ENCODE measurements at regions not wholly inside any gene's neighbourhood (a gene's known extent, or its start where the extent isn't known, plus 50 kb on each side); places are given as distances from the start of the nearest gene placed in this dataset.

DNA sequence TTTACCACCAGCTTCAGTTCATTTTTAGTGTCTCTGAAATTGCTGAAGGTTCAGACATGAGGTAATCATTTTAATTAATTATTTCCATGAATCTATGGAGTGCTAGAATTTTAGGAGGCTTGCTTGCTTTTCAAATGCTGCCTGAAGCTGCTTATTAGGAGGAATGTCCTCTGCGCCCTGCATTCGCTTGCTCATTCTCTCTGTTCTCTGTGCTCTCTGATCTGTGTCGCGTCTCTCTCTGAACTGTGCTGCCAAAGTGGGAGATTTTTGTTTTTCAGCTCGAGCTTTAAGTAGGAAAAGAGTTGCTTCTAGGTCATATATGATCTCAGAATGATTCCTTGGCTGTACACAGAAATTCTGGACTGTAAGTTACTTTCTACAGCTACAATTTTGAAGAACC lies 101.7 kb upstream of the PRR16 start:
- no peak for DNase-seq

DNA sequence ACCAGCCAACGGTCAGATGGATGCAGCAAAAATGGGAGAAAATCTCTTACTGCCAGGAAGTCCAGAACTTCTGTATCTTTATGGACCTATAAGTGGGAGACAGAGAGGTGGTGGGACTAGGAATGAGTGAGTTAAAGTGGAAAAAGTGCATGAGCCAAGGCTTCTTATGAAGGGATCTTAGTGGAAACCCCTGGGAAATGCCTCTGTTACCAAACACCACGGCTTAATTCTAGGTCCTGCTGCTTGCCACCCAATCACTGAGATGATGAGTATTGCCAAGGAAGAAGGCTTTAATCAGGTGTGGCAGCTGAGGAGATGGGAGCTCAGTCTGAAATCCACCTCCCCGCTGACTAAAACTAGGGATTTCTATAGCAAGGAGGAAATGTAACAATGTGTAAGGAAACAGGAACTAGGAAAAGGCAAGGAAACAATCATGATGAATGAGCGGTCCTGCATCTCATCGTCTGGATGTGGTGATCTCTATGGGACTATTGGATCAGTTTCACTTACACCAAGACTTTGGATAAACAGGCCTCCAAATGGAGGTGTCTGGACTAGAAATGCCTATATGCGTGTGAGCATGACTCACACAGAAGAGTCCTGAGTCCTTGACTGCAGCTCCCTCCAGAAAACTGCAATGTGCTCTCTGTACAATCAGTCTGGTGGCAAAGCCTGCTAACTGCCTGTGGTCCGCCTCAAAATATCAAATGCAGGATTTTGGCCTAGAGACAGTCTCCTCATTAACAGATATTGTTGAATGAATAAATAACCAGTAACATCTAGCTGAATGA lies 98.2 kb upstream of the PRR16 start:
- DNase-seq: no peak

DNA sequence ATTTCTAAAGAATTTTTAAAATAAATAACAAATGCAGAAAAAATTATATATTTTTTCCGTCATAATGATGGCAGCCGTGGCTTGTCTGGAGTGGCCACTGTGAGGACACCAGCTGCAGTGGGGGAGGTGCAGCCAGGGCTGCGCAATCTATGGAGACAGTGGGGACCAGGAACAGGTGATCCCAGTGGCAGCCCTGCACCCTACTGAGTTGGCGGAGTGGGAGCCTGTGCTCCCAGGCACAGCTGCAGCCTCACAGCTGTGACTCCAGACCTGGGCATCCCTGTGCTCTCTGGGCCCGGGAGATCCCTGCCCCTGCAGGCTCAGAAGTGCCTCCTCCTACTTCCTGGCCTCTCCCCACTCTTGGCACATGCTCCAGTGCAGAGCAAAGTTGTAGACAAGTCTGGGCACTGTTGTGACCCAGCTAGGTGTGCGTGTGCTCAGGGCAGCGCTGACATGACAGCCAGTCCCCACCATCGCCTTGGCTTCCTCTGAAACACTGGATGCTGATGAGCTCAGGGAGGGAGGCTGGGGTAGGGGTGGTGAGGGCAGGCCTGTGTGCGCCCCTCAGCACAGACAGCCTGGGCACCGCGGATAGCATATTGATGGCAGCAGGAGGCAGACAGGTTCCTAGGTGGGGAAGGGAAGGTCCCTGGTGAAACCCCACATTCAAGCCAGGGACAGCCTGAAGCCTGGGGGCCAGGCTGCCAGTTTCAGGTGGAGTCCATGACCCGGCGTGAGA lies 96.0 kb upstream of the PRR16 start:
- no peak for DNase-seq

DNA sequence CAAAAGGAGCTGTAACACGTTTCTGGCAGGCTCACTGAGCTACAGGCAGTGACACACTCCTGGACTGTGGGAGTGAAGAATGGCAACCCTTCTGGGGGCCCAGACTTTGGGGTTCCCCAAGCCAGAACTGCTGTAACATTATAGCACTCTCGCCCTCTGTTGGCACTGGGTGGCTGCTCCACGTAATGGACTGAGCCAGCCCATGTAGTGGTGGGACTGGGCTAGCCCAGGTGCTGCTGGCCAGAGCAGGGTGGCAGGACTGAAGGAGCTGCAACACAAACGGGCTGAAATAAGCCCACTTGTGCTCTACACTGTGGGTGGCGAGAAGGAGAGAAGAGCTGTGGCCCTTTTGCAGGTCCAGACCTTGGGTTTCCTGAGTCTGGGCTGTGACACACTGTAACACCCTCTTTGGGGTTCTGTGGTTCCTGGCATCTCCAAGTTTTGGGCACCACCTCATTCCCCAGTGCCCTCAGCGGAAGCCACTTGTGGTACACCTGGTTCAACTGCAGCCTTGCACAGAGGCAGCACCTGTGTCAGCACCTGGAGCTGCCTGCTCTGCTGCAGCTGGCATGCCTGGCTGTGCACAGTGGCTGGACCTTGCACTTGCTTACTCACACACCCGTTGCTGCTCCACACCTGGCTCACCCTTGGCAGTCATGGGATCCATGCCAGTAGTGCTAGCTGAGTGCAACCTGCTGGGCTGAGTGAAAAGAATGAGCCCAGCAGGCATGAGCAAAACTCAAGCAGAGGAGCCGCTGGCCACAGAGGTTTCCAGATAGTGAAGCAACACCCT lies 95.0 kb upstream of the PRR16 start:
- no peak for DNase-seq

DNA sequence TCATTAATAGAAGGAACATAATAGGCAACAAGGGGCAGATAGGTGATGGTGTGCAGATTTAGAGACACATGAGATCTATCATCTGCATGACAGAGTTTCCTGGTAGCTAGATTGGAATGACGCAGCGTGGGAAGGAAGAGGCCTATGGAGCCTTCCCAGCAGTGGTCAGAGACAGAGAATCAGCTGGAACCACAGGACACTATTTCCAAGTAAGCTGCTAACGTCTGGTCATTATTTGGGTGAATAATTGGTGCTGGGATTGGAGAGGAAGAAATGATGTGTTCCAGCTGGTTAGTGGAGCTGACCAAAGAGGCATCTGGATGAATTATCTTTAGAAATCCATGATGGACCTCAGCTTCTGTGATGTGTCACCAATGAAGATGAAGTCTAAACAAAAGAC lies 91.2 kb upstream of the PRR16 start:
- no peak for DNase-seq

DNA sequence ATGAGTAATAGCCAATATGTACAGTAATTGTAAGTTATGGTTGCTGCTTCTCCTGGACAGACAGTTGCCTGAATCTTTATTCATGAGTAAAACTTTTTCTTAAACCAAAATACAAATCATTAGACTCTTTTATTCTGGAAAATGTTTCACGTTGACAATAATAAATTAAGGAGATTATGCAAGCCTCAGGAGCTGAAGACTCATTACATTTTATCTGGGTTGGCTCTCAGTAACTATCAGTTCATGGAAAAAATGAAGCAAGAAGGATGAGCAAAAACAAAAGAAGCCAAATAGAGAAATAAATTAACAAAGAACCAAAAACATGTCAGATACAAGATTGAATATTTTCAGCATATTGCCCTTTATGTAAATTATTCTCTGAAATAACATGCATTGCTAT lies 88.9 kb upstream of the PRR16 start:
- no peak for DNase-seq

DNA sequence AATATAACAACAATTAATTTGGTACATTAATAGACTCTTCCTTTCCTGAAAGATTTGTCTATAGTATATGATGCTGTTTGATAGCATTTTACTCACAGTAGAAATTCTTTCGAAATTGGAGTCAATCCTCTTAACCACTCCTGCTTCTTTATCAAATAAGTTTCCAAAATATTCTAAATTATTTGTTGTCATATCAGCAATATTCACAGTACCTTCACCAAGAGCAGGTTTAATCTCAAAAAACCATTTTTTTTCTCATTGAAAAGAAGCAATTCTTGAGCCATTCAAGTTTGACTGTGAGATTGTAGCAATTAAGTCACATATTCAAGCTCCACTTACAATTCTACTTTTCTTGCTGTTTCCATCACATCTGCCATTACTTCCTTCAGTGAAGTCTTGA lies 83.5 kb upstream of the PRR16 start:
- DNase-seq: no peak

DNA sequence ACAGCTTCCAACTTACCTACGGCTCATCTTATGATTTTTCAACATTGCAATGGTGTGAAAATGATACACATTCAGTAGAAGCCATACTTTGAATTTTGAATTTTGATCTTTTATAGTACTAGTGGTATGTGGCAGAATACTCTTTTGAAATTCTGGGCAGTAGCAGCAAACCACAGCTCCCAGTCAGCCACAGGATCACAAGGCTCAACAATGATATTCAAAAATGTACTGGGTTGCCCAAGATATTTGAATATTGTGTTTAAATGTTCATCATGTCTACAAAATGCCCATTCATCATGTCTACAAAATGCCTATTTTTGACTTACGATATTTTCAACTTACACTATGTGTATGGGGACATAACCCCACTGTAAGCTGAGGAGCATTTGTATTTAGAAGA lies 81.3 kb upstream of the PRR16 start:
- no peak for DNase-seq

DNA sequence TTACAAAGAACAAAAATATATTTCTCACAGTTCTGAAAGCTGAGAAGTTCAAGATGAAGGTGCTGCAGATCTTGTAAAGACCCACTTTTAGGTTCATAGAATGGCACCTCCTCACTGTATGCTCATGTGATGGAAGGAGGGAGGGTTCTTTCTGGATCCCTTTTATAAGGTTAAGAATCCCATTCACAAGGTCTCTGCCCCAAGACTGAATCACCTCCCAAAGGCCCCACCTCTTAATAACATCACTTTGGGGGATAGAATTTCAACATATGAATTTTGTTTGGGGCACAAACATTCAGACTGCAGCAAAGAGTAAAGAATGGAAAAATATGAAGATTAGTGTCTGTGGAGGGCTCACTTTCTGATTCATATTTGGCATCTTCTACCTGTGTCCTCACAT lies 77.1 kb upstream of the PRR16 start:
- DNase-seq: no peak

DNA sequence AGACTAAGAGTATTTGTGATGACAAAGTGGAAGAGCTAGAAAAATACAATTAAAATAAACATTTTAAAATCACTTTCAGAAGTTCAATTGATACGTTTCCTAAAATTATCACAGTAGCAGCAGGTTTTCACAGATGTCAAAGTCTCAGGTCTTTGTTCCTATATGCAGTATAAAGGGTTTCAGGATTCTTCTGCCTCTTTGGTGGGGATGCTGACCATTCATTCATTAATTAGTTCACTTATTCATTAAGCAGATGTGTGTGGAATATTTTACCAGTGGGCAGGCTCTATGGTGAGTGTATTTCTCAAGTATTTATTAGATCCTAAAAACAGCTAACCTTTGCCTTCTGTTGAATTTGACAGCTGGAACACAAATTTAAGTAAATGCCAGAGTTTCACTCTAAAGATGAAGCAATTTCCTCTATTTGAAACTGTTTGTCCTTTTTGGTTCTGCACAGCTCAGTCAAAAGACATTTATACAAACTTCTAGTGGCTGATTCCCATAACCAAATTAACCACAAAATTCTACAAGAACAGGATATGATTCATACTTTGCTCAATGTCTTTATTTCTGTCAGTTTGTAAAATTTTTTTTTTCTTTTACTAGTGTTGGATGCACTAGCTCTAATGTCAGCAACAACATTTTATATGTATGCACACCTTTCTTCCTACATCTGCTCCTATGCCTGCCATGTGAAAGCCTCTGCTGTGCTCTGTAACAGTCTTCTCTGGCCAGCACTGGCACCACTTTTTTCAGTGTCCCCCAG lies 75.9 kb upstream of the PRR16 start:
- DNase-seq: no peak

DNA sequence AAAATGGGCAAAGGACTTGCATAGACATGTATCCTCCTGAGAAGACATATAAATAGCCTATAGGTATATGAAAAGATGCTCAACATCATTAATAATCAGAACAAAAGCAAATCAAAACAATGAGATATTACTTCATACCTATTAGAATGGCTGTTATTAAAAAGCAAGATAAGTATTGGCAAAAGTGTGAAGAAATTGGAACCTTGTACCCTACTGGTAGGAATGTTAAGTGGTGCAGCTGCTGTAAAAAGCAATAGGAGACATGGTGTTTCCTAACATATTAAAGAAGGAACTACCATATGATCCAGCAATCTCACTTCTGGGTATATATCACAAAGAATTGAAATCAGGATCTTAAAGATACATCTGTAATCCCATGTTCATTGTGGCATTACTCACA lies 69.8 kb upstream of the PRR16 start:
- no peak for DNase-seq

DNA sequence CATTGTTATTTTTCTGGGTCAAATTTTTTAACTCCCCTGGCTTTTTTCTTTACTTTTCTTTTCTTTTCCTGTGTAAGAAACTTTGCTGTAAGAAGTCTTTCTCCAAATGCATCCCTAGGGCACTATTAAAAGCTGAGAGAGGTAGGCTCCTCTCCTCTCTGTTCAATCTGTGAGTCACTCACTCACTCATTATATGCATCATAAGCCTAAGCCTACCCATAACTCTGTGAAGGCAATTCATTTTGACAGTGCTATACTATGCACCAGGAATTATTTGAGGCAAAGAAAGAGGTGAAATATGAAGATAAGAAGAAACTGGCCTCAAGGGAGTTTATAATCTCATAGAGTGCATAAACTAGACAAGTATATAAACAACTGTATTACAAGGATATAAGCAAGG lies 67.9 kb upstream of the PRR16 start:
- no peak for DNase-seq

DNA sequence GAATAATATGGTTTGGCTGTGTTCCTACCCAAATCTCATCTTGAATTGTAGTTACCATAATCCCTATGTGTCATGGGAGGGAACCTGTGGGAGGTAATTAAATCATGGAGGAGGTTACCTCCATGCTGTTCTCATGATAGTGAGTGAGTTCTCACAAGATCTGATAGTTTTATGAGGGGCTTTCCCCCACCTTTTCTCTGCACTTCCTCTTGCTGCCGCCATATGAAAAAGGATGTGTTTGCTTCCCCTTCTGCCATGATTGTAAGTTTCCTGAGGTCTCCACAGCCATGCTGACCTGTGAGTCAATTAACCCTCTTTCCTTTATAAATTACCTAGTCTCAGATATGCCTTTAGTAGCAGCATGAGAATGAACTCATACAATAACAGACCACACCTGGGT lies 63.7 kb upstream of the PRR16 start:
- no peak for DNase-seq

DNA sequence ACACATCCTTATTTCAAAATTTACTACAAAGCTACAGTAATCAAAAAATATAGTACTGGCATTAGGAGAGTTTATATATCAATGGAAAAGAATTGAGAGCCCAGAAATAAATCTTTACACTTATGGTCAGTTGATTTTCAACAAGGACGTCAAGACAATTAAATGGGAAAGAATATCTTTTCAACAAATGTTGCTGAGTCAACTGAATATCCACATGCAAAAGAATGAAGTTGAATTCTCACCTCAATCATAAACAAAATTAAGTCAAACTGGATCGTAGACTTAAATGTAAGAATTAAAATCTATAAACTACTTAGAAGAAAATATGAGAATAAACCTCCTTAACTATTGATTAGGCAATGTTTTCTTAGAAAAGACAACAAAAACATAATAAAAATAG lies 61.5 kb upstream of the PRR16 start:
- DNase-seq: no peak

DNA sequence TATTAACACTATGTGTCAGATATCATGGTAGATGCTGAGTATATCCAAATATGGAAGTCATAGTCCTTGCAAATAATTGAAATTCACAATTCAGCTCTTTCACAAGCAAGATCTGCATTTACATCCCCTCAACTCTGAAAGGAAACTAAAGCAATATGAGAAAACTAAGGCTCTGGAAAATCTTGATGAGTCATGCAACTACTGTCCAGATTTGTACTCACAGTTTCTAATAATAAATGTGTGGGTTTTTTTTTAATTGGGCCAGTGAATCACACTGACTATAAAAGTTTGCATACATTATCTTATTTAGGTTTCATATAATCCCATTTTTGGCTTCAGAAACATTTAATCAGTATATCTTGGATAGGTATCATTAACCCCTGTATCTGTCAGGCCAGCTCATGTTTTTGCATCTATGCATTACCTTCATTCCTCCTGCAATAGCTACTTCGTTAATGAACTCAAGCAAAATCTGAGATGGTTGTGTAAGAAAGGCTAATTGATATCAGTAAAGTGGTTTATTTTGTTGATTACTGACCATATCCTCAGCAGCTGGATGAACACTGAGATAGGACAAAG lies 58.7 kb upstream of the PRR16 start:
- DNase-seq: no peak

DNA sequence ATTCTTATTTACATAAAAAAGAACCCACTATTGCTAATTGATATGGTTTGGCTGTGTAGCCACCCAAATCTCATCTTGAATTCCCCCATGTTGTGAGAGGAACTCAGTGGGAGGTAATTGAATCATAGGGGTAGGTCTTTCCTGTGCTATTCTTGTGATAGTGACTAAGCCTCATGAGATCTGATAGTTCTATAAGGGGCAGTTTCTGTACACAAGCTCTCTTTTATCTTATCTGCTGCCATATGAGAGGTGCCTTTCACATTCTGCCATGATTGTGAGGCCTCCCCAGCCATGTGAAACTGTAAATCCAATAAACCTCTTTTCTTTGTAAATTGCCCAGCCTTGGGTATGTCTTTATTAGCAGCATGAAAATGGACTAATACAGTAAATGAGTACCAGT lies 58.2 kb upstream of the PRR16 start:
- no peak for DNase-seq

DNA sequence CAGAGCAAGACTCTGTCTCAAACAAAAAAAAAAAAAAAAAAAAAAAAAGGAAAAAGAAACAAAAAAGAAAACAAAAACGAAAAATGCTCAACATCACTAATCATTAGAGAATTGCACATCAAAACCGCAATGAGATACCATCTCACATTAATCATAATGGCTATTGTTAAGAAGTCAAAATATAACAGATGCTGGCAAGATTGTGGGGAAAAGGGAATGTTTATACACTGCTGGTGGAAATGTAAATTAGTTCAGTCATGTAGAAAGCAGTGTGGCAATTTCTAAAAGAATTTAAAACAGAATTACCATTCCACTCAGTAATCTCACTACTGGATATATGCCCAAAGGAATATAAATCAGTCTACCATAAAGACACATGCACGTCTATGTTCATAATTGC lies 50.4 kb upstream of the PRR16 start:
- DNase-seq: no peak
